WTC11 (cell line): ENCODE measurements at regions not wholly inside any gene's neighbourhood (a gene's known extent, or its start where the extent isn't known, plus 50 kb on each side); places are given as distances from the start of the nearest gene placed in this dataset.
A peak's percentile ranks its signal among the peaks of the same experiment; 100 is the strongest.

Experiments used
- ATAC-seq: fragments of 200-7000 bp; cut with Tn5 transposase; 2 replicates; pipeline ENCODE4 v1.10.0; 2021; ENCODE audit warnings: mild to moderate bottlenecking, moderate library complexity
- CTCF ChIA-PET: fragments of 300-600 bp; sonication (Branson Sonifier 250); formaldehyde crosslinking; loops from one replicate; lab custom pipeline; 2021; ENCODE audit warnings: antibody characterized with exemption; lab: Charles Lee
- POLR2A ChIA-PET: fragments of 350-600 bp; sonication (Branson Sonifier 250); formaldehyde crosslinking; loops from one replicate; lab custom pipeline; 2021; ENCODE audit warnings: antibody characterized with exemption; lab: Charles Lee
- DNase-seq: peaks from one replicate; pipeline ENCODE4 v3.0.0; 2021; ENCODE audit warnings: low spot score
- H3K27ac Mint-ChIP-seq: 2 replicates; pipeline ENCODE4 v1.8.0; 2021; ENCODE audit warnings: mixed read lengths
- H3K27me3 Mint-ChIP-seq: 2 replicates; pipeline ENCODE4 v1.8.0; 2021; ENCODE audit warnings: low read depth, mild to moderate bottlenecking, moderate library complexity, mixed read lengths
- H3K36me3 Mint-ChIP-seq: 2 replicates; pipeline ENCODE4 v1.8.0; 2021; ENCODE audit warnings: mixed read lengths
- H3K4me1 Mint-ChIP-seq: 2 replicates; pipeline ENCODE4 v1.8.0; 2022; ENCODE audit warnings: mixed read lengths
- H3K4me3 Mint-ChIP-seq: 2 replicates; pipeline ENCODE4 v1.8.0; 2021; ENCODE audit warnings: mild to moderate bottlenecking, moderate library complexity, mixed read lengths
- H3K9me3 Mint-ChIP-seq: 2 replicates; pipeline ENCODE4 v1.8.0; 2021; ENCODE audit warnings: mixed read lengths
- ATF1 ChIP-seq: sonication (generic); formaldehyde crosslinking; IDR thresholded peaks from 2 replicates; pipeline ENCODE4 v1.8.1; 2023; ENCODE audit warnings: mild to moderate bottlenecking, moderate library complexity, missing genetic modification reagents
- CREB1 ChIP-seq: sonication (generic); formaldehyde crosslinking; IDR thresholded peaks from 2 replicates; pipeline ENCODE4 v1.8.0; 2023; ENCODE audit warnings: mild to moderate bottlenecking, missing genetic modification reagents
- CREM ChIP-seq: sonication (generic); formaldehyde crosslinking; IDR thresholded peaks from 2 replicates; pipeline ENCODE4 v1.8.1; 2022; ENCODE audit warnings: mild to moderate bottlenecking, missing genetic modification reagents, moderate library complexity
- ESRRA ChIP-seq: sonication (generic); formaldehyde crosslinking; IDR thresholded peaks from 2 replicates; pipeline ENCODE4 v1.8.1; 2022; ENCODE audit warnings: mild to moderate bottlenecking, missing genetic modification reagents, borderline replicate concordance
- GABPB1 ChIP-seq: sonication (generic); formaldehyde crosslinking; IDR thresholded peaks from 2 replicates; pipeline ENCODE4 v1.8.1; 2023; ENCODE audit warnings: mild to moderate bottlenecking, missing genetic modification reagents
- GRHL2 ChIP-seq: fragments of 250-450 bp; sonication (Bioruptor Pico); IDR thresholded peaks from 2 replicates; pipeline ENCODE4 v1.8.0; 2022; ENCODE audit warnings: mild to moderate bottlenecking, moderate library complexity; ENCODE audit not compliant: insufficient replicate concordance, severe bottlenecking
- JUN ChIP-seq: sonication (generic); formaldehyde crosslinking; IDR thresholded peaks from 2 replicates; pipeline ENCODE4 v1.8.0; 2023; ENCODE audit warnings: mild to moderate bottlenecking, missing genetic modification reagents
- KAT7 ChIP-seq: sonication (generic); formaldehyde crosslinking; IDR thresholded peaks from 2 replicates; pipeline ENCODE4 v1.8.1; 2023; ENCODE audit warnings: missing genetic modification reagents, mild to moderate bottlenecking, borderline replicate concordance
- MYBL2 ChIP-seq: sonication (generic); formaldehyde crosslinking; IDR thresholded peaks from 2 replicates; pipeline ENCODE4 v1.8.1; 2023; ENCODE audit warnings: mild to moderate bottlenecking, moderate library complexity, missing genetic modification reagents
- NR1H2 ChIP-seq: sonication (generic); formaldehyde crosslinking; IDR thresholded peaks from 2 replicates; pipeline ENCODE4 v1.9.0; 2021; ENCODE audit warnings: mild to moderate bottlenecking, moderate library complexity, missing genetic modification reagents
- NR3C1 ChIP-seq: sonication (generic); formaldehyde crosslinking; conservative IDR thresholded peaks from 2 replicates; pipeline ENCODE4 v1.8.1; 2023; ENCODE audit warnings: low read depth, mild to moderate bottlenecking, missing genetic modification reagents
- PRRX2 ChIP-seq: fragments of 250-450 bp; sonication (Bioruptor Pico); IDR thresholded peaks from 2 replicates; pipeline ENCODE4 v1.8.0; 2021; ENCODE audit warnings: mild to moderate bottlenecking
- TEAD1 ChIP-seq: sonication (generic); formaldehyde crosslinking; IDR thresholded peaks from 2 replicates; pipeline ENCODE4 v1.8.0; 2022; ENCODE audit warnings: mild to moderate bottlenecking, missing genetic modification reagents
- TP53 ChIP-seq: sonication (generic); formaldehyde crosslinking; IDR thresholded peaks from 2 replicates; pipeline ENCODE4 v1.8.1; 2023; ENCODE audit warnings: mild to moderate bottlenecking, missing genetic modification reagents
- ZNF317 ChIP-seq: sonication (generic); formaldehyde crosslinking; IDR thresholded peaks from 2 replicates; pipeline ENCODE4 v1.8.1; 2023; ENCODE audit warnings: low read depth, mild to moderate bottlenecking, moderate library complexity, missing genetic modification reagents, borderline replicate concordance
- TF ChIP-seq, protein P1 (sequence below): fragments of 250-450 bp; sonication (Bioruptor Pico); IDR thresholded peaks from 2 replicates; pipeline ENCODE4 v1.8.0; 2021; ENCODE audit warnings: mild to moderate bottlenecking
- TF ChIP-seq, protein P2 (sequence below): sonication (generic); formaldehyde crosslinking; IDR thresholded peaks from 2 replicates; pipeline ENCODE4 v1.8.0; 2022; ENCODE audit warnings: mild to moderate bottlenecking, missing genetic modification reagents
- TF ChIP-seq, protein P3 (sequence below): fragments of 200-600 bp; IDR thresholded peaks from 2 replicates; pipeline ENCODE4 v1.8.0; 2022; ENCODE audit warnings: antibody characterized with exemption
- TF ChIP-seq, protein P4 (sequence below): sonication (generic); formaldehyde crosslinking; IDR thresholded peaks from 2 replicates; pipeline ENCODE4 v1.8.1; 2022; ENCODE audit warnings: mild to moderate bottlenecking, moderate library complexity, missing genetic modification reagents
- TF ChIP-seq, protein P5 (sequence below): sonication (generic); formaldehyde crosslinking; IDR thresholded peaks from 2 replicates; pipeline ENCODE4 v1.8.1; 2023; ENCODE audit warnings: mild to moderate bottlenecking, missing genetic modification reagents, moderate library complexity
- TF ChIP-seq, protein P6 (sequence below): sonication (generic); formaldehyde crosslinking; IDR thresholded peaks from 2 replicates; pipeline ENCODE4 v1.8.0; 2022; ENCODE audit warnings: mild to moderate bottlenecking, missing genetic modification reagents
- TF ChIP-seq, protein P7 (sequence below): sonication (generic); formaldehyde crosslinking; IDR thresholded peaks from 2 replicates; pipeline ENCODE4 v1.8.1; 2022; ENCODE audit warnings: low read depth, mild to moderate bottlenecking, moderate library complexity, missing genetic modification reagents, borderline replicate concordance
- TF ChIP-seq, protein P8 (sequence below): sonication (generic); formaldehyde crosslinking; IDR thresholded peaks from 2 replicates; pipeline ENCODE4 v1.8.0; 2023; ENCODE audit warnings: missing genetic modification reagents

DNA sequence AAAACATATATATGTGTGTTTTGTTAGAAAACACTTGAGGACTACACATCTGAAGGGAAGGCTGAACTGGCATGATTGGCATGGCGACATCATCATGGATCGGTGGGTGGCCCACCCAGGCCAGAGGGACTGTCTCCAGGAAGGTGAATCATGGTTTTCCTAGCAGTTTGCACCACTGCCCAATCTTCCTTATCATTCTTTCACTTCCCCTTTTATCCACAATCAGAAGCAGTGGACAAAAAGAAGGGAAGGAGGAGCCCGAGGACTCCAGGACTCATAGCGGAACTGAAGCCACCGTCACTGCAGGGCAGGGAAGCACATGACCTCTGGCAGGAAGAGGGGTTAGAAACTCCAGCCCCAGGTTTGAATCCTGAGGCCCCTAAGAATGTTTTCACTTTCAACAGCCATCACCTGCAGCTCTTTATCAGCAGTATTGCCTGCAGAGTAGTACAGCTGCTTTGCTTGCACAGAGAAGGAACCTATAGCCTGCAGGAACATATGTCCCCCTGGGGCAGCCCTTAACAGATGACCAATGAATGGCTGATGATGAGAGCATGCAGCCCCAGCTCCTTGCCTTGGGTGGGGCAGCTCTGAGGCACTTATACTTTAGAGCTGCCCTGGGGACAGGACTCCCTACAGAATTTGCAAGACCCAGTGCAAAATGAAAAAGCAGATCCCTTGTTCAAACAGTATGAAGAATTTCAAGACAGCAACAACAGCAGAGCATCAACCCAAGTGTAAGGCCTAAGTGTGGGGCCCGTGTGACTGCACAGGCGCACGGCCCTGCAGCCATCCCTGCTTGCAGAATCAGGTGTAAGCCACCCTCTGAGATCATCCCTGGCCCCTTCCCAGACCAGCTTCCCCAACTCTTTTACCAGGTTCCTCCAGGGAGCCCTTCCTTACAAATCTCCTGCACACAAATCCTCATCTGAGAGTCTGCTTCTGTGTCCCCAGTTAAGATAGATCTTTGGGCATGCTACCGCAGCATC, 241.8 kb upstream of the IRF2BP2 start:
- no peak for DNase-seq
- ChIA-PET CTCF (interaction anchor here (1.4 kb wide), 1 partner anchor 242 kb away, joined by 3 read pairs; no protein-coding TSS in a partner anchor), POLR2A (no interaction called here)
- Mint-ChIP-seq H3K4me3 (no peak overlapping the region), H3K9me3 (peaks cover 9% of the 10 kb centered on the region), H3K4me1 (peaks cover 22% of the 10 kb centered on the region), H3K27me3 (no peaks in the 10 kb centered on the region), H3K36me3 (peaks cover 5% of the 10 kb centered on the region; the same call in 1 of the 2 replicates), H3K27ac (peak overlapping the region; percentile 1; the same call in 1 of the 2 replicates)
- ATAC-seq: peak; percentile 60
- TF ChIP-seq, protein P1, sequence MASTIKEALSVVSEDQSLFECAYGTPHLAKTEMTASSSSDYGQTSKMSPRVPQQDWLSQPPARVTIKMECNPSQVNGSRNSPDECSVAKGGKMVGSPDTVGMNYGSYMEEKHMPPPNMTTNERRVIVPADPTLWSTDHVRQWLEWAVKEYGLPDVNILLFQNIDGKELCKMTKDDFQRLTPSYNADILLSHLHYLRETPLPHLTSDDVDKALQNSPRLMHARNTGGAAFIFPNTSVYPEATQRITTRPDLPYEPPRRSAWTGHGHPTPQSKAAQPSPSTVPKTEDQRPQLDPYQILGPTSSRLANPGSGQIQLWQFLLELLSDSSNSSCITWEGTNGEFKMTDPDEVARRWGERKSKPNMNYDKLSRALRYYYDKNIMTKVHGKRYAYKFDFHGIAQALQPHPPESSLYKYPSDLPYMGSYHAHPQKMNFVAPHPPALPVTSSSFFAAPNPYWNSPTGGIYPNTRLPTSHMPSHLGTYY (CRISPR knock-in tag): no peak
- TF ChIP-seq, protein P2, sequence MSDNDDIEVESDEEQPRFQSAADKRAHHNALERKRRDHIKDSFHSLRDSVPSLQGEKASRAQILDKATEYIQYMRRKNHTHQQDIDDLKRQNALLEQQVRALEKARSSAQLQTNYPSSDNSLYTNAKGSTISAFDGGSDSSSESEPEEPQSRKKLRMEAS: no peak
- no peak for TF ChIP-seq NR3C1 (CRISPR knock-in tag)
- no peak for TF ChIP-seq NR1H2
- no peak for TF ChIP-seq ESRRA (CRISPR knock-in tag)
- no peak for TF ChIP-seq PRRX2 (CRISPR knock-in tag)
- no peak for TF ChIP-seq GABPB1 (CRISPR knock-in tag)
- no peak for TF ChIP-seq MYBL2 (CRISPR knock-in tag)
- no peak for TF ChIP-seq KAT7

DNA sequence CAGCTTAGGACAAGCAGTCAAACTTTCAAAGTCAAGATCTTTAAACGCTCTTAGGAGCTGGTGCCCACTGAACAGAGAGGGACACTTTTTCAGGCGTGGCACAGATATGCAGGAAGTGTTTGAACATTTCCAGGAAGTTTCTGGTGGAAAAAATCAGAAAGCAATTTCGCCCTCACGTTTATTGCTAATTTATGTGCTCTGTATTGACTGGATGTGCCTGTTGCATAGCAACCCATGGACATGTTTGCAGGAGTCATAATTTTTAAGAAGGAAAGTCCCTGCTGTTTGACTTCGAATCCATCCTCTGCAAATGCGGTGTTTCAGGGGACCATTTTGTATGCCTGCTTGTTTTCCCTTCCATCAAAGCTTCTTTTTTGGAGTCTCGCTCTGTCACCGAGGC, 239.9 kb upstream of the IRF2BP2 start:
- ATAC-seq (no peak), DNase-seq (no peak)
- peaks cover 16% of the 10 kb centered on the region for H3K9me3 Mint-ChIP-seq
- H3K27me3 Mint-ChIP-seq: no peaks in the 10 kb centered on the region
- H3K4me1 Mint-ChIP-seq: peaks cover 20% of the 10 kb centered on the region
- ChIA-PET POLR2A (no interaction called here), CTCF (interaction anchor here (1.0 to 1.6 kb wide), 2 partner anchors 10 to 234 kb away, joined by 3 to 4 read pairs; no protein-coding TSS in a partner anchor)
- H3K36me3 Mint-ChIP-seq: peaks cover 5% of the 10 kb centered on the region; the same call in 1 of the 2 replicates
- H3K27ac Mint-ChIP-seq: no peak overlapping the region
- no peak overlapping the region for H3K4me3 Mint-ChIP-seq
- TF ChIP-seq JUN (CRISPR knock-in tag): no peak
- TF ChIP-seq, protein P3, sequence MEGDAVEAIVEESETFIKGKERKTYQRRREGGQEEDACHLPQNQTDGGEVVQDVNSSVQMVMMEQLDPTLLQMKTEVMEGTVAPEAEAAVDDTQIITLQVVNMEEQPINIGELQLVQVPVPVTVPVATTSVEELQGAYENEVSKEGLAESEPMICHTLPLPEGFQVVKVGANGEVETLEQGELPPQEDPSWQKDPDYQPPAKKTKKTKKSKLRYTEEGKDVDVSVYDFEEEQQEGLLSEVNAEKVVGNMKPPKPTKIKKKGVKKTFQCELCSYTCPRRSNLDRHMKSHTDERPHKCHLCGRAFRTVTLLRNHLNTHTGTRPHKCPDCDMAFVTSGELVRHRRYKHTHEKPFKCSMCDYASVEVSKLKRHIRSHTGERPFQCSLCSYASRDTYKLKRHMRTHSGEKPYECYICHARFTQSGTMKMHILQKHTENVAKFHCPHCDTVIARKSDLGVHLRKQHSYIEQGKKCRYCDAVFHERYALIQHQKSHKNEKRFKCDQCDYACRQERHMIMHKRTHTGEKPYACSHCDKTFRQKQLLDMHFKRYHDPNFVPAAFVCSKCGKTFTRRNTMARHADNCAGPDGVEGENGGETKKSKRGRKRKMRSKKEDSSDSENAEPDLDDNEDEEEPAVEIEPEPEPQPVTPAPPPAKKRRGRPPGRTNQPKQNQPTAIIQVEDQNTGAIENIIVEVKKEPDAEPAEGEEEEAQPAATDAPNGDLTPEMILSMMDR: no peak
- TF ChIP-seq TEAD1 (CRISPR knock-in tag): no peak
- TF ChIP-seq, protein P4, sequence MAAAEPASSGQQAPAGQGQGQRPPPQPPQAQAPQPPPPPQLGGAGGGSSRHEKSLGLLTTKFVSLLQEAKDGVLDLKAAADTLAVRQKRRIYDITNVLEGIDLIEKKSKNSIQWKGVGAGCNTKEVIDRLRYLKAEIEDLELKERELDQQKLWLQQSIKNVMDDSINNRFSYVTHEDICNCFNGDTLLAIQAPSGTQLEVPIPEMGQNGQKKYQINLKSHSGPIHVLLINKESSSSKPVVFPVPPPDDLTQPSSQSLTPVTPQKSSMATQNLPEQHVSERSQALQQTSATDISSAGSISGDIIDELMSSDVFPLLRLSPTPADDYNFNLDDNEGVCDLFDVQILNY (CRISPR knock-in tag): no peak
- no peak for TF ChIP-seq TP53 (CRISPR knock-in tag)
- TF ChIP-seq KAT7: no peak
- TF ChIP-seq ATF1 (CRISPR knock-in tag): no peak
- TF ChIP-seq, protein P5, sequence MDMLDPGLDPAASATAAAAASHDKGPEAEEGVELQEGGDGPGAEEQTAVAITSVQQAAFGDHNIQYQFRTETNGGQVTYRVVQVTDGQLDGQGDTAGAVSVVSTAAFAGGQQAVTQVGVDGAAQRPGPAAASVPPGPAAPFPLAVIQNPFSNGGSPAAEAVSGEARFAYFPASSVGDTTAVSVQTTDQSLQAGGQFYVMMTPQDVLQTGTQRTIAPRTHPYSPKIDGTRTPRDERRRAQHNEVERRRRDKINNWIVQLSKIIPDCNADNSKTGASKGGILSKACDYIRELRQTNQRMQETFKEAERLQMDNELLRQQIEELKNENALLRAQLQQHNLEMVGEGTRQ: no peak
- no peak for TF ChIP-seq GRHL2 (CRISPR knock-in tag)
- TF ChIP-seq CREB1 (CRISPR knock-in tag): no peak
- TF ChIP-seq, protein P6, sequence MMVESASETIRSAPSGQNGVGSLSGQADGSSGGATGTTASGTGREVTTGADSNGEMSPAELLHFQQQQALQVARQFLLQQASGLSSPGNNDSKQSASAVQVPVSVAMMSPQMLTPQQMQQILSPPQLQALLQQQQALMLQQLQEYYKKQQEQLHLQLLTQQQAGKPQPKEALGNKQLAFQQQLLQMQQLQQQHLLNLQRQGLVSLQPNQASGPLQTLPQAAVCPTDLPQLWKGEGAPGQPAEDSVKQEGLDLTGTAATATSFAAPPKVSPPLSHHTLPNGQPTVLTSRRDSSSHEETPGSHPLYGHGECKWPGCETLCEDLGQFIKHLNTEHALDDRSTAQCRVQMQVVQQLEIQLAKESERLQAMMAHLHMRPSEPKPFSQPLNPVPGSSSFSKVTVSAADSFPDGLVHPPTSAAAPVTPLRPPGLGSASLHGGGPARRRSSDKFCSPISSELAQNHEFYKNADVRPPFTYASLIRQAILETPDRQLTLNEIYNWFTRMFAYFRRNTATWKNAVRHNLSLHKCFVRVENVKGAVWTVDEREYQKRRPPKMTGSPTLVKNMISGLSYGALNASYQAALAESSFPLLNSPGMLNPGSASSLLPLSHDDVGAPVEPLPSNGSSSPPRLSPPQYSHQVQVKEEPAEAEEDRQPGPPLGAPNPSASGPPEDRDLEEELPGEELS (CRISPR knock-in tag): no peak
- TF ChIP-seq, protein P7, sequence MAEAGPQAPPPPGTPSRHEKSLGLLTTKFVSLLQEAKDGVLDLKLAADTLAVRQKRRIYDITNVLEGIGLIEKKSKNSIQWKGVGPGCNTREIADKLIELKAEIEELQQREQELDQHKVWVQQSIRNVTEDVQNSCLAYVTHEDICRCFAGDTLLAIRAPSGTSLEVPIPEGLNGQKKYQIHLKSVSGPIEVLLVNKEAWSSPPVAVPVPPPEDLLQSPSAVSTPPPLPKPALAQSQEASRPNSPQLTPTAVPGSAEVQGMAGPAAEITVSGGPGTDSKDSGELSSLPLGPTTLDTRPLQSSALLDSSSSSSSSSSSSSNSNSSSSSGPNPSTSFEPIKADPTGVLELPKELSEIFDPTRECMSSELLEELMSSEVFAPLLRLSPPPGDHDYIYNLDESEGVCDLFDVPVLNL (CRISPR knock-in tag): no peak
- no peak for TF ChIP-seq ZNF317
- TF ChIP-seq NR3C1 (CRISPR knock-in tag): no peak
- TF ChIP-seq, protein P8, sequence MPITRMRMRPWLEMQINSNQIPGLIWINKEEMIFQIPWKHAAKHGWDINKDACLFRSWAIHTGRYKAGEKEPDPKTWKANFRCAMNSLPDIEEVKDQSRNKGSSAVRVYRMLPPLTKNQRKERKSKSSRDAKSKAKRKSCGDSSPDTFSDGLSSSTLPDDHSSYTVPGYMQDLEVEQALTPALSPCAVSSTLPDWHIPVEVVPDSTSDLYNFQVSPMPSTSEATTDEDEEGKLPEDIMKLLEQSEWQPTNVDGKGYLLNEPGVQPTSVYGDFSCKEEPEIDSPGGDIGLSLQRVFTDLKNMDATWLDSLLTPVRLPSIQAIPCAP: no peak
- TF ChIP-seq, protein P1 (CRISPR knock-in tag): no peak
- TF ChIP-seq CREM (CRISPR knock-in tag): no peak
